Fibroblast of pulmonary artery (primary cell): ENCODE measurements at regions not wholly inside any gene's neighbourhood (a gene's known extent, or its start where the extent isn't known, plus 50 kb on each side); places are given as distances from the start of the nearest gene placed in this dataset.

Experiments
- DNase-seq: peaks from one replicate; pipeline ENCODE4 v3.0.0-alpha.2; 2010; ENCODE audit warnings: low read depth
- H3K4me3 ChIP-seq: replicated peaks from 2 replicates; pipeline ENCODE4 v1.5.1; 2011; ENCODE audit warnings: low read depth, mild to moderate bottlenecking, control low read depth, low read length, moderate library complexity
- TF ChIP-seq, protein P1 (sequence below): IDR thresholded peaks from 2 replicates; pipeline ENCODE4 v1.5.1; 2011; ENCODE audit warnings: mild to moderate bottlenecking, control low read depth, low read length, inconsistent platforms; ENCODE audit errors: missing control alignments

DNA sequence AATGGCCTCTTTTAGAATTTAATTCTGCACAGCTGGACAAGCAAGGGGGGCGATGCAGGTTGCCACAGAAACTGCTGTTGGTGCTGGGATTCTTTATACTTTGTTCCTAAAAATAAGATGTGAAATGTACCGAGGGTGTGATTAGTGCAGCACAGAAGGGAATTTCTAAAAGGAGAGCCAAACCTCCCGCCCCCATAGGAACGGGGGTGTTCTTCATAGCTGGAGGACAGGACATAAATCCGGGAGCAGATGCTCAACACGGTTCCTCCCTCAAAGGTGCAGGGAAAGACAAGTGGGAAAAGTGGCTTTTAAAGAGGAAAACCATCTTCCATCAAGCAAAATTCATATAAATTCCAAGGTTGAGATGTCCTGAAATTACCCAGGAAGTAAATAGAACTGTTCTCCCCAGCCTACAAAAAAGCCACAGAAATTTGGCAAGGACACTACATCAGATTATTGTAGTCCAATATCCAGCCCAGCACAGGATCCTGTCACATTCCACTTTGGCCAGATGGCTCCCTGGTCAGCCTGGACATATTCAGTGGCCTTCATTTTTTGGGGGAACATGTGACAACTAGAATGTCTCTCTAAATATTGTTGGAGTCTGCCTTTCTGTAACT lies 51.4 kb upstream of the TMX1 start:
- TF ChIP-seq, protein P1, sequence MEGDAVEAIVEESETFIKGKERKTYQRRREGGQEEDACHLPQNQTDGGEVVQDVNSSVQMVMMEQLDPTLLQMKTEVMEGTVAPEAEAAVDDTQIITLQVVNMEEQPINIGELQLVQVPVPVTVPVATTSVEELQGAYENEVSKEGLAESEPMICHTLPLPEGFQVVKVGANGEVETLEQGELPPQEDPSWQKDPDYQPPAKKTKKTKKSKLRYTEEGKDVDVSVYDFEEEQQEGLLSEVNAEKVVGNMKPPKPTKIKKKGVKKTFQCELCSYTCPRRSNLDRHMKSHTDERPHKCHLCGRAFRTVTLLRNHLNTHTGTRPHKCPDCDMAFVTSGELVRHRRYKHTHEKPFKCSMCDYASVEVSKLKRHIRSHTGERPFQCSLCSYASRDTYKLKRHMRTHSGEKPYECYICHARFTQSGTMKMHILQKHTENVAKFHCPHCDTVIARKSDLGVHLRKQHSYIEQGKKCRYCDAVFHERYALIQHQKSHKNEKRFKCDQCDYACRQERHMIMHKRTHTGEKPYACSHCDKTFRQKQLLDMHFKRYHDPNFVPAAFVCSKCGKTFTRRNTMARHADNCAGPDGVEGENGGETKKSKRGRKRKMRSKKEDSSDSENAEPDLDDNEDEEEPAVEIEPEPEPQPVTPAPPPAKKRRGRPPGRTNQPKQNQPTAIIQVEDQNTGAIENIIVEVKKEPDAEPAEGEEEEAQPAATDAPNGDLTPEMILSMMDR, result no peak
- DNase-seq, result peak; percentile 40
- H3K4me3 ChIP-seq, result no peak overlapping the region

DNA sequence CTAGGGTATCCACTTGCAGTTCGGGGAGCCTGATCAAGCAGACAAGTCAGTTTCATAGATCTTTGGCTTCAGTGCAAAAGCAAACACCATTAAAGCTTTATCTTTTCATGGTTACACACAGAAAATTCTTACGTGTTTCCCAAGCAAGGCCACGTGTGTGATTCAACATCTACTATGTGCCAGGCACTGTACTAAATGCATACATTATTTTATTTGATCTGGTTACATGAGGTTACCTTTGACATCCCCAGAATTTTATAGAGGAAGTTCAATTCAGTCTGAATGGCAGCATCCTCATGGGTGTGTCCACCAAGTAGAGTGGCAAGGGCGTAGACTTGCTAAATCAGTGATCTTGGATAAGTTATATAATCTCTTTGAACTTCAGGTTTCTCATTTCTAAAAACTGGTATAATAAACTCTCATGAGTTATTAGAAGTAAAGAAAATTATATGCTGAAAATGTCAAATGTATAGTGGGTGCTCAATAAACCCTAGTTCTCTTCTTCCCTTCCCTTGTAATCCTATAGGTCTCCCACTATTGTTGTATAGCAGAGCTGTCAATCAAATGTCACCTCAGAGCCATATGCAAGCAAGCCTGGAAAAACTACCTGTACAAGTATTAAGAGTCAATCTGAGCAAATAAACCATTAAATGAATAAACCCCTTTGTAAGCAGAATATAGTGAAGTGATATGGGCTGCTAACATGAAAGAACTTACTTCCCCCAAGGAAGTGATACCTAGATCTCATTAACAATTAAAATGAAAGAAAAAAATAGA lies 50.3 kb upstream of the TMX1 start:
- no peak overlapping the region for H3K4me3 ChIP-seq
- TF ChIP-seq, protein P1, result no peak
- DNase-seq, result no peak
